K562 (cell line): ENCODE measurements at regions not wholly inside any gene's neighbourhood (a gene's known extent, or its start where the extent isn't known, plus 50 kb on each side); places are given as distances from the start of the nearest gene placed in this dataset.

ENCODE experiments used
- FOS ChIP-seq: IDR thresholded peaks from 3 replicates; pipeline ENCODE4 v1.6.1; 2011; ENCODE audit not compliant: insufficient read length; ENCODE audit errors: extremely low read depth
- MECOM ChIP-seq: fragments of 250-450 bp; sonication (Bioruptor Pico); IDR thresholded peaks from 2 replicates; pipeline ENCODE4 v1.8.0; 2022; ENCODE audit warnings: inconsistent platforms
- POLR2A ChIP-seq: fragments of 450-650 bp; conservative IDR thresholded peaks from 2 replicates; pipeline ENCODE4 v1.6.1; 2016
- RERE ChIP-seq: sonication (generic); formaldehyde crosslinking; IDR thresholded peaks from 2 replicates; pipeline ENCODE4 v1.8.0; 2023; ENCODE audit warnings: missing genetic modification reagents, mild to moderate bottlenecking, borderline replicate concordance
- TF ChIP-seq, protein P1 (sequence below), 2 experiments: fragments of 450-650 bp; formaldehyde crosslinking in 1 of 2; IDR thresholded peaks; 2 replicates each; pipeline versions ENCODE4 v1.4.0 to v1.6.1; 2014 to 2020; ENCODE audit warnings: mild to moderate bottlenecking in 2 of 2, borderline replicate concordance in 1 of 2, low read depth in 1 of 2

DNA sequence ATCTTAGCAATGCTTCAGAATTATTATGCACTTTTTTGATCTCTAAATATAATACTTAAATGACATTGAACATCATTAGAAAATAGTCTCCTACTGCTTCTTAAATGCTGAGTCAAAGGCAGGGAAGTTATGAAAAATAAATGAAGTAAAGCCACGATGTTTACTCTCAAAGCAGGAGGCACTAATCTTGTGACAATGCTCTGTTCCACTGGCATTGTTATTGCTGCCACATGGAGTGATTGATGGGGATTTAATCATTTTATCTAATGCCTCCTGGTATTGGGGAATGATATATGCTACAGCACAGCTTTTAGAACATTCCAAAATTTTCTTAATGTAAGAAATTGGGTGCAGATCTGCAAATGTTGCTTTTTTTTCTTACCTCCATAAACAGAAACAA, 1655.4 kb upstream of the NUDT12 start (continued):
- TF ChIP-seq, protein P1, sequence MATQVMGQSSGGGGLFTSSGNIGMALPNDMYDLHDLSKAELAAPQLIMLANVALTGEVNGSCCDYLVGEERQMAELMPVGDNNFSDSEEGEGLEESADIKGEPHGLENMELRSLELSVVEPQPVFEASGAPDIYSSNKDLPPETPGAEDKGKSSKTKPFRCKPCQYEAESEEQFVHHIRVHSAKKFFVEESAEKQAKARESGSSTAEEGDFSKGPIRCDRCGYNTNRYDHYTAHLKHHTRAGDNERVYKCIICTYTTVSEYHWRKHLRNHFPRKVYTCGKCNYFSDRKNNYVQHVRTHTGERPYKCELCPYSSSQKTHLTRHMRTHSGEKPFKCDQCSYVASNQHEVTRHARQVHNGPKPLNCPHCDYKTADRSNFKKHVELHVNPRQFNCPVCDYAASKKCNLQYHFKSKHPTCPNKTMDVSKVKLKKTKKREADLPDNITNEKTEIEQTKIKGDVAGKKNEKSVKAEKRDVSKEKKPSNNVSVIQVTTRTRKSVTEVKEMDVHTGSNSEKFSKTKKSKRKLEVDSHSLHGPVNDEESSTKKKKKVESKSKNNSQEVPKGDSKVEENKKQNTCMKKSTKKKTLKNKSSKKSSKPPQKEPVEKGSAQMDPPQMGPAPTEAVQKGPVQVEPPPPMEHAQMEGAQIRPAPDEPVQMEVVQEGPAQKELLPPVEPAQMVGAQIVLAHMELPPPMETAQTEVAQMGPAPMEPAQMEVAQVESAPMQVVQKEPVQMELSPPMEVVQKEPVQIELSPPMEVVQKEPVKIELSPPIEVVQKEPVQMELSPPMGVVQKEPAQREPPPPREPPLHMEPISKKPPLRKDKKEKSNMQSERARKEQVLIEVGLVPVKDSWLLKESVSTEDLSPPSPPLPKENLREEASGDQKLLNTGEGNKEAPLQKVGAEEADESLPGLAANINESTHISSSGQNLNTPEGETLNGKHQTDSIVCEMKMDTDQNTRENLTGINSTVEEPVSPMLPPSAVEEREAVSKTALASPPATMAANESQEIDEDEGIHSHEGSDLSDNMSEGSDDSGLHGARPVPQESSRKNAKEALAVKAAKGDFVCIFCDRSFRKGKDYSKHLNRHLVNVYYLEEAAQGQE (IDR thresholded peaks at IDR 0.05; ENCODE audit: borderline replicate concordance), result no peak
- TF ChIP-seq, protein P1 (CRISPR knock-in tag; IDR thresholded peaks at IDR 0.05; ENCODE audit: low read depth), result no peak
- TF ChIP-seq POLR2A (no peak), MECOM (CRISPR knock-in tag) (no peak), RERE (CRISPR knock-in tag) (no peak), FOS (no peak)
